K562 (cell line): ENCODE measurements at regions not wholly inside any gene's neighbourhood (a gene's known extent, or its start where the extent isn't known, plus 50 kb on each side); places are given as distances from the start of the nearest gene placed in this dataset.

Experiments
- CTCF ChIP-seq, 3 experiments: IDR thresholded peaks in 2 of 3; conservative IDR thresholded peaks in 1 of 3; 2 replicates each; pipeline ENCODE4 v1.5.1; 2011 to 2012; ENCODE audit warnings: low read length in 3 of 3, mild to moderate bottlenecking in 3 of 3, control low read depth in 2 of 3, improper control_type of control experiment in 1 of 3, inconsistent platforms in 1 of 3, low read depth in 1 of 3, mixed read lengths in 1 of 3, moderate library complexity in 1 of 3; ENCODE audit not compliant: insufficient read depth in 2 of 3
- DNMT1 ChIP-seq: fragments of 450-650 bp; IDR thresholded peaks from 2 replicates; pipeline ENCODE4 v1.6.1; 2016; ENCODE audit warnings: antibody characterized with exemption, mild to moderate bottlenecking
- ELK1 ChIP-seq: sonication (generic); formaldehyde crosslinking; IDR thresholded peaks from 2 replicates; pipeline ENCODE4 v1.8.1; 2022; ENCODE audit warnings: missing genetic modification reagents
- JUND ChIP-seq, 2 experiments: IDR thresholded peaks; 2 replicates in 1 of 2; 3 replicates in 1 of 2; pipeline ENCODE4 v1.6.1; 2011; ENCODE audit warnings: borderline replicate concordance in 2 of 2, low read depth in 2 of 2, low read length in 2 of 2, improper control_type of control experiment in 1 of 2, missing biosample characterization in 1 of 2, missing genetic modification characterization in 1 of 2, missing genetic modification reagents in 1 of 2
- KHSRP ChIP-seq: fragments of 450-650 bp; IDR thresholded peaks from 2 replicates; pipeline ENCODE4 v1.6.1; 2017
- RAD21 ChIP-seq, 2 experiments: fragments of 250-450 bp in 1 of 2; fragments of 450-650 bp in 1 of 2; sonication (Bioruptor Pico) in 1 of 2; formaldehyde crosslinking in 1 of 2; IDR thresholded peaks in 1 of 2; conservative IDR thresholded peaks in 1 of 2; 2 replicates each; pipeline versions ENCODE4 v1.4.0 to v1.8.0; 2020 to 2022; ENCODE audit warnings: mild to moderate bottlenecking in 2 of 2, moderate library complexity in 1 of 2
- RBM39 ChIP-seq: fragments of 200-400 bp; formaldehyde crosslinking; optimal IDR thresholded peaks from 2 replicates; pipeline ENCODE3; 2018; ENCODE audit warnings: low read depth, low read length

GRCh38 chr4:94126669-94127068 is 81.0 kb upstream of the SMARCAD1 start:
- TF ChIP-seq RBM39 (no peak), KHSRP (no peak), ELK1 (CRISPR knock-in tag) (no peak), RAD21 (CRISPR knock-in tag; conservative IDR thresholded peaks at IDR 0.05 in 1 of 2, IDR thresholded peaks at IDR 0.05 in 1 of 2) (peak in 1 of 2 experiments; percentile 50; a peak in 2 of 4 replicates), CTCF (IDR thresholded peaks at IDR 0.05 in 2 of 3, conservative IDR thresholded peaks at IDR 0.05 in 1 of 3; ENCODE audit: insufficient read depth in 2 of 3, low read depth in 1 of 3, low read length in 3 of 3) (peak; percentile 23 to 42 (median 36); a peak in 3 of 6 replicates), JUND (IDR thresholded peaks at IDR 0.05; ENCODE audit: borderline replicate concordance, low read depth, low read length) (no peak), JUND (tag; IDR thresholded peaks at IDR 0.05; ENCODE audit: borderline replicate concordance, low read depth, low read length) (no peak), DNMT1 (no peak)
